Vagina (tissue), 2 donors: ENCODE measurements at regions not wholly inside any gene's neighbourhood (a gene's known extent, or its start where the extent isn't known, plus 50 kb on each side); places are given as distances from the start of the nearest gene placed in this dataset.

Source experiments
- DNase-seq, 2 donors: peaks; one replicate each; pipeline ENCODE4 v3.0.0-alpha.2; 2017; ENCODE audit errors: extremely low spot score in 2 of 2
- H3K27ac ChIP-seq: fragments of 200-600 bp; sonication (generic); one replicate; pipeline ENCODE4 v1.5.1; 2019
- H3K27me3 ChIP-seq: fragments of 200-600 bp; sonication (generic); one replicate; pipeline ENCODE4 v1.5.1; 2019
- H3K36me3 ChIP-seq, 2 donors: fragments of 200-600 bp; sonication (generic); one replicate each; pipeline ENCODE4 v1.5.1; 2017 to 2019
- H3K4me1 ChIP-seq: fragments of 200-600 bp; sonication (generic); one replicate; pipeline ENCODE4 v1.5.1; 2019
- H3K4me3 ChIP-seq, 2 donors: fragments of 200-600 bp; sonication (generic); 1 replicate in 1 of 2; 2 replicates in 1 of 2; pipeline ENCODE4 v1.5.1; 2016 to 2019
- H3K9me3 ChIP-seq: fragments of 200-600 bp; sonication (generic); one replicate; pipeline ENCODE4 v1.5.1; 2019
- CTCF ChIP-seq, 3 experiments: fragments of 450-650 bp in 2 of 3; fragments of 200-600 bp in 1 of 3; sonication (generic) in 1 of 3; IDR thresholded peaks; one replicate each; pipeline ENCODE4 v1.5.1; 2017 to 2019; ENCODE audit warnings: antibody characterized with exemption in 3 of 3, mild to moderate bottlenecking in 2 of 3, moderate library complexity in 2 of 3
- POLR2A ChIP-seq, 2 donors: fragments of 450-650 bp; IDR thresholded peaks; one replicate each; pipeline ENCODE4 v1.6.1; 2017; ENCODE audit warnings: antibody characterized with exemption in 2 of 2, mild to moderate bottlenecking in 2 of 2, moderate library complexity in 2 of 2
- POLR2AphosphoS5 ChIP-seq, 2 donors: sonication (generic); formaldehyde crosslinking; IDR thresholded peaks; one replicate each; pipeline ENCODE4 v1.9.0; 2017; ENCODE audit warnings: antibody characterized with exemption in 2 of 2, mild to moderate bottlenecking in 2 of 2, low read depth in 1 of 2; ENCODE audit not compliant: insufficient read depth in 1 of 2
- intact Hi-C: fragments of 100-400 bp; cut with DNase I; formaldehyde crosslinking; loops from one replicate; pipeline ENCODE4 v1.15.1; 2023

GRCh38 chr1:234533975-234534876 lies 55.2 kb upstream of the TARBP1 start:
- intact Hi-C loops, result loop anchor here (5.0 to 10.0 kb wide), 2 partner anchors 37 to 451 kb away; no protein-coding TSS in a partner anchor

GRCh38 chr1:234533034-234533891 lies 54.3 kb upstream of the TARBP1 start:
- peak; percentile 64 to 85 for TF ChIP-seq POLR2AphosphoS5 (IDR thresholded peaks at IDR 0.05; ENCODE audit: insufficient read depth in 1 of 2, low read depth in 1 of 2)
- TF ChIP-seq POLR2A (IDR thresholded peaks at IDR 0.05), result no peak
- H3K4me3 ChIP-seq, result no peak overlapping the region
- intact Hi-C loops, result loop anchor here (5.0 to 10.0 kb wide), 2 partner anchors 36 to 452 kb away; no protein-coding TSS in a partner anchor
- H3K9me3 ChIP-seq, result no peaks in the 10 kb centered on the region
- no peaks in the 10 kb centered on the region for H3K36me3 ChIP-seq
- peak overlapping the region; percentile 98 for H3K27ac ChIP-seq
- peak in 1 of 2 donors; percentile 97 for DNase-seq
- H3K4me1 ChIP-seq, result peaks cover 94% of the 10 kb centered on the region
- H3K27me3 ChIP-seq, result no peaks in the 10 kb centered on the region

More at GRCh38 chr1:234533975-234534876, 55.2 kb upstream of the TARBP1 start:
- DNase-seq, result peak in 1 of 2 donors; percentile 98
- peak overlapping the region; percentile 98 for H3K27ac ChIP-seq
- H3K27me3 ChIP-seq, result no peaks in the 10 kb centered on the region
- H3K4me1 ChIP-seq, result peaks cover 93% of the 10 kb centered on the region
- H3K4me3 ChIP-seq, result no peak overlapping the region
- H3K36me3 ChIP-seq, result no peaks in the 10 kb centered on the region
- H3K9me3 ChIP-seq, result no peaks in the 10 kb centered on the region
- peak; percentile 79 to 81 for TF ChIP-seq POLR2AphosphoS5 (IDR thresholded peaks at IDR 0.05; ENCODE audit: insufficient read depth in 1 of 2, low read depth in 1 of 2)
- no peak for TF ChIP-seq POLR2A (IDR thresholded peaks at IDR 0.05)

GRCh38 chr1:234532503-234532922 lies 53.5 kb upstream of the TARBP1 start:
- TF ChIP-seq POLR2A (IDR thresholded peaks at IDR 0.05), result no peak
- TF ChIP-seq CTCF (IDR thresholded peaks at IDR 0.05), result no peak
- no peak for TF ChIP-seq POLR2AphosphoS5 (IDR thresholded peaks at IDR 0.05; ENCODE audit: insufficient read depth in 1 of 2, low read depth in 1 of 2)
- no peak overlapping the region for H3K4me3 ChIP-seq
- H3K9me3 ChIP-seq, result no peaks in the 10 kb centered on the region
- no peaks in the 10 kb centered on the region for H3K27me3 ChIP-seq
- no peaks in the 10 kb centered on the region for H3K36me3 ChIP-seq
- no peak for DNase-seq
- peak overlapping the region; percentile 98 for H3K27ac ChIP-seq
- intact Hi-C loops, result loop anchor here (5.0 to 10.0 kb wide), 2 partner anchors 35 to 452 kb away; no protein-coding TSS in a partner anchor
- H3K4me1 ChIP-seq, result peaks cover 87% of the 10 kb centered on the region

- intact Hi-C loops, result loop anchor here (2.0 to 10.0 kb wide), 4 partner anchors 34 to 454 kb away; partner anchors contain the start of gene IRF2BP2
- Histone ChIP-seq H3K27ac (peak overlapping the region; percentile 98), H3K27me3 (no peaks in the 10 kb centered on the region), H3K4me1 (peaks cover 74% of the 10 kb centered on the region), H3K36me3 (no peaks in the 10 kb centered on the region), H3K9me3 (no peaks in the 10 kb centered on the region), H3K4me3 (peak overlapping the region; percentile 24 to 29)
- no peak for TF ChIP-seq CTCF (IDR thresholded peaks at IDR 0.05)
- peak in 1 of 2 donors; percentile 18 for TF ChIP-seq POLR2A (IDR thresholded peaks at IDR 0.05)
- DNase-seq, result no peak
Measured at GRCh38 chr1:234531151-234531635, 52.2 kb upstream of the TARBP1 start.

GRCh38 chr1:234530672-234531071 lies 51.7 kb upstream of the TARBP1 start:
- Histone ChIP-seq H3K36me3 (no peaks in the 10 kb centered on the region), H3K4me1 (peaks cover 68% of the 10 kb centered on the region), H3K9me3 (no peaks in the 10 kb centered on the region), H3K27me3 (no peaks in the 10 kb centered on the region), H3K27ac (peak overlapping the region; percentile 98), H3K4me3 (peak overlapping the region in 1 of 2 donors; percentile 24)
- no peak for DNase-seq
- TF ChIP-seq CTCF (IDR thresholded peaks at IDR 0.05) (no peak), POLR2AphosphoS5 (IDR thresholded peaks at IDR 0.05; ENCODE audit: insufficient read depth in 1 of 2, low read depth in 1 of 2) (no peak), POLR2A (IDR thresholded peaks at IDR 0.05) (no peak)
- intact Hi-C loops, result loop anchor here (2.0 to 10.0 kb wide), 4 partner anchors 33 to 454 kb away; partner anchors contain the start of gene IRF2BP2
